WTC11 (cell line): ENCODE measurements at regions not wholly inside any gene's neighbourhood (a gene's known extent, or its start where the extent isn't known, plus 50 kb on each side); places are given as distances from the start of the nearest gene placed in this dataset.

Experiments
- CREM ChIP-seq: sonication (generic); formaldehyde crosslinking; IDR thresholded peaks from 2 replicates; pipeline ENCODE4 v1.8.1; 2022; ENCODE audit warnings: mild to moderate bottlenecking, missing genetic modification reagents, moderate library complexity
- ELF4 ChIP-seq: sonication (generic); formaldehyde crosslinking; IDR thresholded peaks from 2 replicates; pipeline ENCODE4 v1.8.1; 2022; ENCODE audit warnings: low read depth, mild to moderate bottlenecking, moderate library complexity, missing genetic modification reagents
- MXD4 ChIP-seq: fragments of 250-450 bp; sonication (Bioruptor Pico); IDR thresholded peaks from 2 replicates; pipeline ENCODE4 v1.8.0; 2021; ENCODE audit warnings: mild to moderate bottlenecking, moderate library complexity, borderline replicate concordance
- ZMAT4 ChIP-seq: fragments of 250-450 bp; sonication (Bioruptor Pico); IDR thresholded peaks from 2 replicates; pipeline ENCODE4 v1.9.0; 2021; ENCODE audit warnings: mild to moderate bottlenecking
- ZNF121 ChIP-seq: sonication (generic); formaldehyde crosslinking; IDR thresholded peaks from 2 replicates; pipeline ENCODE4 v1.8.0; 2023; ENCODE audit warnings: missing genetic modification reagents
- ZNF512 ChIP-seq: sonication (generic); formaldehyde crosslinking; IDR thresholded peaks from 2 replicates; pipeline ENCODE4 v1.8.1; 2022; ENCODE audit warnings: missing genetic modification reagents, borderline replicate concordance
- TF ChIP-seq, protein P1 (sequence below): fragments of 200-600 bp; IDR thresholded peaks from 2 replicates; pipeline ENCODE4 v1.8.0; 2022; ENCODE audit warnings: antibody characterized with exemption
- TF ChIP-seq, protein P2 (sequence below): fragments of 250-450 bp; sonication (Bioruptor Pico); IDR thresholded peaks from 2 replicates; pipeline ENCODE4 v1.9.0; 2021; ENCODE audit warnings: moderate library complexity, mild to moderate bottlenecking, inconsistent platforms, borderline replicate concordance

- TF ChIP-seq, protein P1, sequence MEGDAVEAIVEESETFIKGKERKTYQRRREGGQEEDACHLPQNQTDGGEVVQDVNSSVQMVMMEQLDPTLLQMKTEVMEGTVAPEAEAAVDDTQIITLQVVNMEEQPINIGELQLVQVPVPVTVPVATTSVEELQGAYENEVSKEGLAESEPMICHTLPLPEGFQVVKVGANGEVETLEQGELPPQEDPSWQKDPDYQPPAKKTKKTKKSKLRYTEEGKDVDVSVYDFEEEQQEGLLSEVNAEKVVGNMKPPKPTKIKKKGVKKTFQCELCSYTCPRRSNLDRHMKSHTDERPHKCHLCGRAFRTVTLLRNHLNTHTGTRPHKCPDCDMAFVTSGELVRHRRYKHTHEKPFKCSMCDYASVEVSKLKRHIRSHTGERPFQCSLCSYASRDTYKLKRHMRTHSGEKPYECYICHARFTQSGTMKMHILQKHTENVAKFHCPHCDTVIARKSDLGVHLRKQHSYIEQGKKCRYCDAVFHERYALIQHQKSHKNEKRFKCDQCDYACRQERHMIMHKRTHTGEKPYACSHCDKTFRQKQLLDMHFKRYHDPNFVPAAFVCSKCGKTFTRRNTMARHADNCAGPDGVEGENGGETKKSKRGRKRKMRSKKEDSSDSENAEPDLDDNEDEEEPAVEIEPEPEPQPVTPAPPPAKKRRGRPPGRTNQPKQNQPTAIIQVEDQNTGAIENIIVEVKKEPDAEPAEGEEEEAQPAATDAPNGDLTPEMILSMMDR, result no peak
- TF ChIP-seq, protein P2, sequence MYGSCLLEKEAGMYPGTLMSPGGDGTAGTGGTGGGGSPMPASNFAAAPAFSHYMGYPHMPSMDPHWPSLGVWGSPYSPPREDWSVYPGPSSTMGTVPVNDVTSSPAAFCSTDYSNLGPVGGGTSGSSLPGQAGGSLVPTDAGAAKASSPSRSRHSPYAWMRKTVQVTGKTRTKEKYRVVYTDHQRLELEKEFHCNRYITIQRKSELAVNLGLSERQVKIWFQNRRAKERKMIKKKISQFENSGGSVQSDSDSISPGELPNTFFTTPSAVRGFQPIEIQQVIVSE, result no peak
- TF ChIP-seq ELF4 (CRISPR knock-in tag) (no peak), ZNF121 (CRISPR knock-in tag) (no peak), CREM (CRISPR knock-in tag) (no peak), ZNF512 (CRISPR knock-in tag) (no peak), MXD4 (CRISPR knock-in tag) (no peak), ZMAT4 (CRISPR knock-in tag) (no peak)
Measured at GRCh38 chr9:30078195-30078594, 2306.2 kb upstream of the ACO1 start.
